DND-41 (cell line): ENCODE measurements at regions not wholly inside any gene's neighbourhood (a gene's known extent, or its start where the extent isn't known, plus 50 kb on each side); places are given as distances from the start of the nearest gene placed in this dataset.

Experiments used
- EZH2 ChIP-seq: IDR thresholded peaks from 3 replicates; pipeline ENCODE4 v1.6.1; 2012; ENCODE audit warnings: borderline replicate concordance, low read depth, mild to moderate bottlenecking, moderate library complexity, low read length, inconsistent platforms; ENCODE audit not compliant: severe bottlenecking
- TF ChIP-seq, protein P1 (sequence below): IDR thresholded peaks from 2 replicates; pipeline ENCODE4 v1.5.1; 2012; ENCODE audit warnings: borderline replicate concordance, low read length, moderate library complexity, mild to moderate bottlenecking; ENCODE audit not compliant: poor library complexity, severe bottlenecking; ENCODE audit errors: extremely low read depth

DNA sequence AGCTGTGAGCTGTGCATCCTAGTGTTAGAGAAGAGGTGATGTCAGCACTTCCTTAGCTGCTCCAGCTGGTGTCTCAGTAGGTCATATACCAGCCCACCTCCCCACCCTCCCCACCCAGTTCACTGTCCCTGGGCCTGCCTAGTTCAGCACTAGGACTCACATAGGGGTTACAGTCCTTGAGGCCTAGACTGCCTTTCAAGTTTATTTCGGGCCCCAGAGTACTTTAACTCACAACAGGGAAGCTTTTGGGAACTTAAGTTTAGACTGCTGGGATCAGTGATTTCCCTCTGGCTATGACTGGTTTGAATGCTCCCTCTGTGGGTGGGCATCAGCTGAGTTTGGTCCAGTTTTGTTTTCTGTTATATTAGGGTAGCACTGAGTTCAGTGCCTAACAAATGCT lies 139.2 kb upstream of the MMS22L start:
- no peak for TF ChIP-seq EZH2
- TF ChIP-seq, protein P1, sequence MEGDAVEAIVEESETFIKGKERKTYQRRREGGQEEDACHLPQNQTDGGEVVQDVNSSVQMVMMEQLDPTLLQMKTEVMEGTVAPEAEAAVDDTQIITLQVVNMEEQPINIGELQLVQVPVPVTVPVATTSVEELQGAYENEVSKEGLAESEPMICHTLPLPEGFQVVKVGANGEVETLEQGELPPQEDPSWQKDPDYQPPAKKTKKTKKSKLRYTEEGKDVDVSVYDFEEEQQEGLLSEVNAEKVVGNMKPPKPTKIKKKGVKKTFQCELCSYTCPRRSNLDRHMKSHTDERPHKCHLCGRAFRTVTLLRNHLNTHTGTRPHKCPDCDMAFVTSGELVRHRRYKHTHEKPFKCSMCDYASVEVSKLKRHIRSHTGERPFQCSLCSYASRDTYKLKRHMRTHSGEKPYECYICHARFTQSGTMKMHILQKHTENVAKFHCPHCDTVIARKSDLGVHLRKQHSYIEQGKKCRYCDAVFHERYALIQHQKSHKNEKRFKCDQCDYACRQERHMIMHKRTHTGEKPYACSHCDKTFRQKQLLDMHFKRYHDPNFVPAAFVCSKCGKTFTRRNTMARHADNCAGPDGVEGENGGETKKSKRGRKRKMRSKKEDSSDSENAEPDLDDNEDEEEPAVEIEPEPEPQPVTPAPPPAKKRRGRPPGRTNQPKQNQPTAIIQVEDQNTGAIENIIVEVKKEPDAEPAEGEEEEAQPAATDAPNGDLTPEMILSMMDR, result no peak
